IMR-90 (cell line): ENCODE measurements at regions not wholly inside any gene's neighbourhood (a gene's known extent, or its start where the extent isn't known, plus 50 kb on each side); places are given as distances from the start of the nearest gene placed in this dataset.

Experiments used
- ATAC-seq: fragments of 200-7000 bp; cut with Tn5 transposase; 2 replicates; pipeline ENCODE4 v1.9.1; 2020; ENCODE audit warnings: low read depth, mild to moderate bottlenecking, moderate library complexity
- BruUV-seq: library from RNA; stranded (reverse); fragments of 400-500 nt; replicated peaks from 2 replicates; lab custom pipeline; 2021; lab: Mats Ljungman, UMichigan
- CTCF ChIA-PET: fragments of 300-600 bp; formaldehyde crosslinking; extraction: SDS; loops from one replicate; lab custom pipeline; 2021; ENCODE audit warnings: antibody characterized with exemption; lab: Yijun Ruan, JAX
- POLR2A ChIA-PET: fragments of 300-600 bp; sonication (Branson Sonifier 250); formaldehyde crosslinking; loops from one replicate; lab custom pipeline; 2022; ENCODE audit warnings: antibody characterized with exemption; ENCODE audit not compliant: unreplicated experiment; lab: Charles Lee
- DNase-seq: peaks from one replicate; pipeline ENCODE4 v3.0.0; 2013
- H2AFZ ChIP-seq: replicated peaks from 2 replicates; pipeline ENCODE3; 2013; ENCODE audit warnings: low read length, mild to moderate bottlenecking; ENCODE audit not compliant: poor library complexity
- H2AK5ac ChIP-seq: 2 replicates; pipeline ENCODE4 v1.6.1; 2013; ENCODE audit warnings: low read depth, low read length, inconsistent platforms
- H2AK9ac ChIP-seq: replicated peaks from 2 replicates; pipeline ENCODE3; 2013; ENCODE audit warnings: mild to moderate bottlenecking, low read depth, low read length, moderate library complexity; ENCODE audit not compliant: poor library complexity
- H2BK120ac ChIP-seq: 2 replicates; pipeline ENCODE4 v1.6.1; 2013; ENCODE audit warnings: low read depth, low read length, inconsistent platforms
- H2BK15ac ChIP-seq: 3 replicates; pipeline ENCODE4 v1.6.1; 2013; ENCODE audit warnings: low read depth, low read length, inconsistent platforms
- H2BK20ac ChIP-seq: 2 replicates; pipeline ENCODE4 v1.6.1; 2013; ENCODE audit warnings: low read depth, mild to moderate bottlenecking, inconsistent platforms, low read length, moderate library complexity
- H2BK5ac ChIP-seq: 2 replicates; pipeline ENCODE4 v1.6.1; 2013; ENCODE audit warnings: mild to moderate bottlenecking, low read depth, low read length, inconsistent platforms; ENCODE audit not compliant: poor library complexity, severe bottlenecking
- H3K14ac ChIP-seq: replicated peaks from 2 replicates; pipeline ENCODE4 v1.6.1; 2013; ENCODE audit warnings: low read depth, low read length, inconsistent platforms
- H3K18ac ChIP-seq: 2 replicates; pipeline ENCODE4 v1.6.1; 2013; ENCODE audit warnings: low read depth, low read length, control low read depth
- H3K23ac ChIP-seq: 2 replicates; pipeline ENCODE4 v1.6.1; 2013; ENCODE audit warnings: low read depth, low read length, inconsistent platforms
- H3K27ac ChIP-seq: 2 replicates; pipeline ENCODE4 v1.5.1; 2013; ENCODE audit warnings: mild to moderate bottlenecking, control low read depth, low read length; ENCODE audit not compliant: insufficient read depth
- H3K27me3 ChIP-seq: 2 replicates; pipeline ENCODE4 v1.6.1; 2013; ENCODE audit warnings: low read length; ENCODE audit not compliant: control insufficient read depth, insufficient read depth
- H3K36me3 ChIP-seq: 2 replicates; pipeline ENCODE4 v1.6.1; 2013; ENCODE audit warnings: low read length, mixed read lengths; ENCODE audit not compliant: control insufficient read depth, insufficient read depth
- H3K4ac ChIP-seq: 2 replicates; pipeline ENCODE4 v1.6.1; 2013; ENCODE audit warnings: low read depth, low read length, inconsistent platforms
- H3K4me1 ChIP-seq: 2 replicates; pipeline ENCODE4 v1.6.1; 2013; ENCODE audit warnings: low read length, mixed read lengths; ENCODE audit not compliant: control insufficient read depth, insufficient read depth
- H3K4me2 ChIP-seq: 2 replicates; pipeline ENCODE4 v1.6.1; 2013; ENCODE audit warnings: low read depth, mild to moderate bottlenecking, control low read depth, low read length, moderate library complexity
- H3K4me3 ChIP-seq: 2 replicates; pipeline ENCODE4 v1.5.1; 2013; ENCODE audit warnings: low read depth, mild to moderate bottlenecking, control low read depth, low read length, moderate library complexity; ENCODE audit not compliant: insufficient read depth
- H3K56ac ChIP-seq: 2 replicates; pipeline ENCODE4 v1.6.1; 2013; ENCODE audit warnings: low read length, inconsistent platforms; ENCODE audit not compliant: insufficient read depth; ENCODE audit errors: extremely low read depth
- H3K79me1 ChIP-seq, 2 experiments: 2 replicates each; pipeline ENCODE4 v1.6.1; 2013; ENCODE audit warnings: low read length in 2 of 2, inconsistent platforms in 1 of 2, low read depth in 1 of 2
- H3K9ac ChIP-seq: 2 replicates; pipeline ENCODE4 v1.6.1; 2013; ENCODE audit warnings: low read depth, low read length, control low read depth
- H3K9me1 ChIP-seq: 2 replicates; pipeline ENCODE4 v1.6.1; 2013; ENCODE audit warnings: low read length, inconsistent platforms; ENCODE audit not compliant: insufficient read depth
- H3K9me3 ChIP-seq: 2 replicates; pipeline ENCODE4 v1.6.1; 2013; ENCODE audit warnings: low read length; ENCODE audit not compliant: control insufficient read depth, insufficient read depth
- H4K20me1 ChIP-seq: 2 replicates; pipeline ENCODE4 v1.6.1; 2013; ENCODE audit warnings: low read length, inconsistent platforms; ENCODE audit not compliant: insufficient read depth
- H4K5ac ChIP-seq: 2 replicates; pipeline ENCODE4 v1.6.1; 2013; ENCODE audit warnings: mild to moderate bottlenecking, low read depth, low read length, control low read depth
- H4K8ac ChIP-seq, 2 experiments: 2 replicates each; pipeline ENCODE4 v1.6.1; 2013; ENCODE audit warnings: low read depth in 2 of 2, low read length in 2 of 2, control low read depth in 1 of 2, inconsistent platforms in 1 of 2
- H4K91ac ChIP-seq: 2 replicates; pipeline ENCODE4 v1.6.1; 2013; ENCODE audit warnings: low read depth, low read length, inconsistent platforms; ENCODE audit not compliant: insufficient read depth
- CEBPB ChIP-seq: IDR thresholded peaks from 2 replicates; pipeline ENCODE4 v1.6.1; 2012; ENCODE audit warnings: low read depth, low read length, improper control_type of control experiment
- CHD1 ChIP-seq: IDR thresholded peaks from 2 replicates; pipeline ENCODE4 v1.6.1; 2012; ENCODE audit warnings: low read depth, low read length, improper control_type of control experiment
- CTCF ChIP-seq: conservative IDR thresholded peaks from 2 replicates; pipeline ENCODE4 v1.5.1; 2012; ENCODE audit warnings: mild to moderate bottlenecking, low read depth, low read length, improper control_type of control experiment
- ELK1 ChIP-seq: fragments of 150-350 bp; IDR thresholded peaks from 2 replicates; pipeline ENCODE4 v1.6.1; 2016; ENCODE audit warnings: low read depth, mild to moderate bottlenecking, low read length, moderate library complexity, borderline replicate concordance
- MAFK ChIP-seq: IDR thresholded peaks from 2 replicates; pipeline ENCODE4 v1.6.1; 2012; ENCODE audit warnings: low read depth, low read length, improper control_type of control experiment
- MAZ ChIP-seq: IDR thresholded peaks from 2 replicates; pipeline ENCODE4 v1.6.1; 2012; ENCODE audit warnings: low read depth, mild to moderate bottlenecking, low read length, improper control_type of control experiment, moderate library complexity, borderline replicate concordance
- MXI1 ChIP-seq: IDR thresholded peaks from 2 replicates; pipeline ENCODE4 v1.6.1; 2012; ENCODE audit warnings: low read depth, mild to moderate bottlenecking, low read length, moderate library complexity, borderline replicate concordance
- NFE2L2 ChIP-seq: fragments of 150-350 bp; IDR thresholded peaks from 2 replicates; pipeline ENCODE4 v1.6.1; 2016; ENCODE audit warnings: low read depth, mild to moderate bottlenecking, low read length
- RFX5 ChIP-seq: IDR thresholded peaks from 2 replicates; pipeline ENCODE4 v1.8.0; 2012; ENCODE audit warnings: low read depth, mild to moderate bottlenecking, low read length, moderate library complexity
- SMC3 ChIP-seq: fragments of 150-350 bp; IDR thresholded peaks from 2 replicates; pipeline ENCODE4 v1.6.1; 2016; ENCODE audit warnings: low read depth, mild to moderate bottlenecking, antibody characterized with exemption, low read length, moderate library complexity
- USF2 ChIP-seq: fragments of 150-350 bp; IDR thresholded peaks from 2 replicates; pipeline ENCODE4 v1.6.1; 2017; ENCODE audit warnings: mild to moderate bottlenecking, antibody characterized with exemption, low read length, low read depth
- WGBS, 2 experiments: methylation state at CpG; one replicate each; pipeline versions ENCODE4 v1.1.5 to v1.1.7; 2013; ENCODE audit warnings: missing lambda C conversion rate in 2 of 2; ENCODE audit not compliant: insufficient read length in 1 of 2; ENCODE audit errors: extremely low coverage in 2 of 2; 5-methylcytosine and 5-hydroxymethylcytosine counted together
- dilution Hi-C: fragments of 300-500 bp; cut with HindIII; formaldehyde crosslinking; loops from one replicate; pipeline ENCODE4 v1.14.3; 2018; ENCODE audit warnings: low sequenced_read_pairs; ENCODE audit not compliant: unreplicated experiment
- in situ Hi-C: fragments of 300-500 bp; cut with MboI; formaldehyde crosslinking; loops from 3 replicates; pipeline ENCODE4 v1.14.3; 2019; ENCODE audit warnings: low sequenced_read_pairs, inconsistent platforms, mixed read lengths
- intact Hi-C: fragments of 100-400 bp; cut with micrococcal nuclease; formaldehyde crosslinking; loops from 2 replicates; pipeline ENCODE4 v1.10.0; 2022

- Histone ChIP-seq H3K14ac (no peak overlapping the region), H2AFZ (no peak overlapping the region), H2AK9ac (no peak overlapping the region), H4K91ac (no peak overlapping the region), H3K4me1 (no peaks in the 10 kb centered on the region), H3K56ac (no peak overlapping the region), H3K18ac (no peak overlapping the region), H4K20me1 (no peaks in the 10 kb centered on the region), H3K9me1 (no peaks in the 10 kb centered on the region), H4K5ac (no peak overlapping the region), H4K8ac (no peak overlapping the region), H2BK15ac (no peak overlapping the region), H3K4me2 (no peak overlapping the region), H3K79me1 (no peaks in the 10 kb centered on the region), H2BK120ac (no peak overlapping the region), H3K4me3 (no peak overlapping the region), H2AK5ac (no peak overlapping the region), H3K27me3 (no peaks in the 10 kb centered on the region; the same call in 1 of the 2 replicates), H3K4ac (no peak overlapping the region), H3K9ac (no peak overlapping the region), H3K36me3 (no peaks in the 10 kb centered on the region), H3K27ac (no peak overlapping the region), H2BK5ac (no peak overlapping the region), H3K9me3 (no peaks in the 10 kb centered on the region), H2BK20ac (no peak overlapping the region), H3K23ac (no peak overlapping the region)
- in situ Hi-C loops, result no loop called here
- no TSS peak for BruUV-seq
- ATAC-seq (no peak), DNase-seq (no peak)
- ChIA-PET CTCF (no interaction called here), POLR2A (no interaction called here)
- no CpG with 5 or more reads among the region's 3 CpGs for WGBS, 2 experiments
- TF ChIP-seq CHD1, result no peak
- no peak for TF ChIP-seq SMC3
- TF ChIP-seq ELK1, result no peak
- no peak for TF ChIP-seq RFX5
- TF ChIP-seq MXI1, result no peak
- TF ChIP-seq NFE2L2, result no peak
- TF ChIP-seq MAFK, result no peak
- TF ChIP-seq CTCF, result no peak
- TF ChIP-seq CEBPB, result no peak
- no peak for TF ChIP-seq USF2
- no peak for TF ChIP-seq MAZ
- intact Hi-C loops, result no loop called here
- dilution Hi-C loops, result no loop called here
Observed at GRCh38 chr3:102336130-102336529, 98.7 kb upstream of the ZPLD1 start.
